ENCODE measurements at regions not wholly inside any gene's neighbourhood (a gene's known extent, or its start where the extent isn't known, plus 50 kb on each side); places are given as distances from the start of the nearest gene placed in this dataset.
A peak's percentile ranks its signal among the peaks of the same experiment; 100 is the strongest.

DNA sequence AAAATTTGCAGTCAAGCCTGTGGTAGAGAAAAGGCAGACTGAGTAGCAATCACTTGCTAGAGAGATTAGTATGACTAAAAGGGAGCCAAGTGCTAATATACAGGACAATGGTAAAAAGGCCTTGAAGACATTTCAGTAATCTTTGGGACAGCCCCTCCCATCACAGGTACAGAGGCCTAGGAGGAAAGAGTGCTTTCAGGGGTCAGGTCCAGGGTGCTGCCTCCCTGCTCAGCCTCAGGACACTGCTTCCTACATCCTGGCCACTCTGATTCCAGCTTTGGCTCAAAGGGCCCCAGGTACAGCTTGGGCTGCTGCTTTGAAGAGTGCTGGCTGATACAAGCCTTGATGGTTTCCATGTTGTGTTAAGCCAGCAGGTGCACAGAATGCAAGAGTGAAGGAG is 543.5 kb downstream of the MMUT start:
- no peak for DNase-seq

DNA sequence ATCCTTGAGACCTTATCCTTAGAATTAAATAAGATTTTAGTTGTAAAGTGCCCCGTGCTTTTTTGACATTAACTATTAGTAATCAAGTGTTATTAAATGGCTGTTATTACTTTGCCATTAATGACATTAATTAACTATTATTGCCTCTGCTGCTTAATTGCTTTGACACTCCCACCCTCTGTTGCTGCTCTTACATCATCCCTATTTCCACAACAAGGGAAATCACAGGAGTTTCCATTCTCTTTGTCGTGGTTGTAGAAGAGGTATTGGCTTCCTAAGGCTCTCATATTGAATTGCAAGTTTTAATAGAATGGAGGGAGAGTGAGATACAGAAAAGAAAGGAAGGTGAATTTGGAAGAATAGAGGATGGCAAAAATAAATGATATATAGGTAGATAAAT is 545.8 kb downstream of the MMUT start:
- DNase-seq, result no peak
- TSS peak; percentile 52 for BruUV-seq (replicated peaks)
- ChIA-PET POLR2A (ENCODE audit: unreplicated experiment) (no interaction called here), CTCF (no interaction called here)
- Histone ChIP-seq H3K27ac (ENCODE audit: low read length) (peak overlapping the region; percentile 96), H3K27me3 (ENCODE audit: low read length) (no peaks in the 10 kb centered on the region), H3K9ac (ENCODE audit: low read length) (peak overlapping the region; percentile 76), H3K4me2 (ENCODE audit: low read length) (peak overlapping the region; percentile 49), H3K79me2 (ENCODE audit: low read length) (no peaks in the 10 kb centered on the region), H3K9me2 (replicated peaks; ENCODE audit: low read length) (no peaks in the 10 kb centered on the region), H3F3A (ENCODE audit: low read length, unreplicated experiment) (peaks cover 4% of the 10 kb centered on the region), H2AFZ (ENCODE audit: low read length) (peak overlapping the region; percentile 12; the same call in 1 of the 2 replicates), H4K20me1 (ENCODE audit: low read length) (no peaks in the 10 kb centered on the region), H3K36me3 (ENCODE audit: low read depth, low read length) (no peaks in the 10 kb centered on the region), H3K4me1 (ENCODE audit: insufficient read depth, low read length) (peaks cover 41% of the 10 kb centered on the region), H3K4me3 (ENCODE audit: low read length) (peak overlapping the region; percentile 9; the same call in 1 of the 2 replicates), H3K9me3 (ENCODE audit: low read length) (no peaks in the 10 kb centered on the region)
- intact Hi-C loops (cut with micrococcal nuclease), result loop anchor here (5.0 to 10.0 kb wide), 2 partner anchors 198 to 830 kb away; no protein-coding TSS in a partner anchor
- ATAC-seq, result no peak
- TF ChIP-seq, protein P1, sequence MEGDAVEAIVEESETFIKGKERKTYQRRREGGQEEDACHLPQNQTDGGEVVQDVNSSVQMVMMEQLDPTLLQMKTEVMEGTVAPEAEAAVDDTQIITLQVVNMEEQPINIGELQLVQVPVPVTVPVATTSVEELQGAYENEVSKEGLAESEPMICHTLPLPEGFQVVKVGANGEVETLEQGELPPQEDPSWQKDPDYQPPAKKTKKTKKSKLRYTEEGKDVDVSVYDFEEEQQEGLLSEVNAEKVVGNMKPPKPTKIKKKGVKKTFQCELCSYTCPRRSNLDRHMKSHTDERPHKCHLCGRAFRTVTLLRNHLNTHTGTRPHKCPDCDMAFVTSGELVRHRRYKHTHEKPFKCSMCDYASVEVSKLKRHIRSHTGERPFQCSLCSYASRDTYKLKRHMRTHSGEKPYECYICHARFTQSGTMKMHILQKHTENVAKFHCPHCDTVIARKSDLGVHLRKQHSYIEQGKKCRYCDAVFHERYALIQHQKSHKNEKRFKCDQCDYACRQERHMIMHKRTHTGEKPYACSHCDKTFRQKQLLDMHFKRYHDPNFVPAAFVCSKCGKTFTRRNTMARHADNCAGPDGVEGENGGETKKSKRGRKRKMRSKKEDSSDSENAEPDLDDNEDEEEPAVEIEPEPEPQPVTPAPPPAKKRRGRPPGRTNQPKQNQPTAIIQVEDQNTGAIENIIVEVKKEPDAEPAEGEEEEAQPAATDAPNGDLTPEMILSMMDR (conservative IDR thresholded peaks at IDR 0.05; ENCODE audit: low read depth, low read length), result no peak

More for the DNA sequence above, 543.5 kb downstream of the MMUT start:
- no peak overlapping the region for H3K4me3 ChIP-seq (ENCODE audit: low read length)
- CTCF ChIA-PET, result no interaction called here
- H3K4me1 ChIP-seq (ENCODE audit: insufficient read depth, low read length), result peaks cover 34% of the 10 kb centered on the region
- H3K4me2 ChIP-seq (ENCODE audit: low read length), result no peak overlapping the region
- no peak for ATAC-seq
- H3K9me3 ChIP-seq (ENCODE audit: low read length), result no peaks in the 10 kb centered on the region
- intact Hi-C loops (cut with micrococcal nuclease), result loop anchor here (5.0 to 10.0 kb wide), 2 partner anchors 195 to 832 kb away; no protein-coding TSS in a partner anchor
- no peaks in the 10 kb centered on the region for H4K20me1 ChIP-seq (ENCODE audit: low read length)
- no peak overlapping the region for H3K27ac ChIP-seq (ENCODE audit: low read length)
- no peaks in the 10 kb centered on the region for H3K79me2 ChIP-seq (ENCODE audit: low read length)
- BruUV-seq (replicated peaks), result no TSS peak
- no peak overlapping the region for H2AFZ ChIP-seq (ENCODE audit: low read length)
- H3K9me2 ChIP-seq (replicated peaks; ENCODE audit: low read length), result no peaks in the 10 kb centered on the region
- POLR2A ChIA-PET (ENCODE audit: unreplicated experiment), result no interaction called here
- no peak overlapping the region for H3K9ac ChIP-seq (ENCODE audit: low read length)
- TF ChIP-seq, protein P1 (conservative IDR thresholded peaks at IDR 0.05; ENCODE audit: low read depth, low read length), result no peak
- TF ChIP-seq EZH2 (IDR thresholded peaks at IDR 0.05; ENCODE audit: low read length, unreplicated experiment) (no peak), EZH2phosphoT487 (IDR thresholded peaks at IDR 0.05; ENCODE audit: borderline replicate concordance, low read length) (no peak)
- H3K36me3 ChIP-seq (ENCODE audit: low read depth, low read length), result no peaks in the 10 kb centered on the region
- peaks cover 4% of the 10 kb centered on the region for H3F3A ChIP-seq (ENCODE audit: low read length, unreplicated experiment)
- no peaks in the 10 kb centered on the region for H3K27me3 ChIP-seq (ENCODE audit: low read length)

DNA sequence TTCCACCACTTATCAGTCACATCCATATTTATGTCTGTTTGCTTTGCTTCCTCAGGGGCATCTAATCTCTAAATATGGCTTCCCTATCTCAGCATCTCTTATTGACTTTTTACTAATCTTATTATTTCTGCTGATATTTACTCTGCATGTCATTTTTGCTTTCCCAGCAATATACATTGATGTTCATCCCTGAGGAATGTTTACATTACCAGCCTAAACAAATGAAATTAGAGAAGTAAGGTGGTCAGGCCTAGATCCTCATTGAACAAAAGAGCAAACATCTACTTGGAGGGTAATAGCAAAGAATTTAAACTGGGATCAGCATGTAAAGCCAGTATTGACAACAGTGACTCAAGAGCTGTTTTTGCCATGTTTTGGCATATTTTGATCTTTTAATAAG is 546.4 kb downstream of the MMUT start:
- no TSS peak for BruUV-seq (replicated peaks)
- Histone ChIP-seq H3K27me3 (ENCODE audit: low read length) (no peaks in the 10 kb centered on the region), H4K20me1 (ENCODE audit: low read length) (no peaks in the 10 kb centered on the region), H3K4me1 (ENCODE audit: insufficient read depth, low read length) (peaks cover 41% of the 10 kb centered on the region), H3K4me3 (ENCODE audit: low read length) (no peak overlapping the region; the same call in 1 of the 2 replicates), H3K9ac (ENCODE audit: low read length) (peak overlapping the region; percentile 76), H3K9me2 (replicated peaks; ENCODE audit: low read length) (no peaks in the 10 kb centered on the region), H3K4me2 (ENCODE audit: low read length) (peak overlapping the region; percentile 49; the same call in 1 of the 2 replicates), H3F3A (ENCODE audit: low read length, unreplicated experiment) (peaks cover 4% of the 10 kb centered on the region), H3K36me3 (ENCODE audit: low read depth, low read length) (no peaks in the 10 kb centered on the region), H3K9me3 (ENCODE audit: low read length) (no peaks in the 10 kb centered on the region), H3K79me2 (ENCODE audit: low read length) (no peaks in the 10 kb centered on the region), H3K27ac (ENCODE audit: low read length) (peak overlapping the region; percentile 96), H2AFZ (ENCODE audit: low read length) (no peak overlapping the region)
- ChIA-PET POLR2A (ENCODE audit: unreplicated experiment) (no interaction called here), CTCF (no interaction called here)
- intact Hi-C loops (cut with micrococcal nuclease), result loop anchor here (1.0 to 10.0 kb wide), 3 partner anchors 89 to 829 kb away; no protein-coding TSS in a partner anchor
- ATAC-seq (peak; percentile 97), DNase-seq (peak; percentile 92)
- TF ChIP-seq EZH2 (IDR thresholded peaks at IDR 0.05; ENCODE audit: low read length, unreplicated experiment) (no peak), EZH2phosphoT487 (IDR thresholded peaks at IDR 0.05; ENCODE audit: borderline replicate concordance, low read length) (no peak)
- TF ChIP-seq, protein P1 (conservative IDR thresholded peaks at IDR 0.05; ENCODE audit: low read depth, low read length), result no peak

Data from PC-3 (cell line).